Upper lobe of left lung (tissue), 4 donors: ENCODE measurements at regions not wholly inside any gene's neighbourhood (a gene's known extent, or its start where the extent isn't known, plus 50 kb on each side); places are given as distances from the start of the nearest gene placed in this dataset.

ENCODE experiments used
- POLR2A ChIP-seq, 4 donors: fragments of 450-650 bp; IDR thresholded peaks; one replicate each; pipeline ENCODE4 v1.5.1; 2016 to 2017; ENCODE audit warnings: antibody characterized with exemption in 4 of 4, mild to moderate bottlenecking in 2 of 4
- TF ChIP-seq, protein P1 (sequence below), 6 experiments: fragments of 450-650 bp in 4 of 6; fragments of 200-600 bp in 2 of 6; sonication (generic) in 2 of 6; IDR thresholded peaks; one replicate each; pipeline ENCODE4 v1.5.1; 2016 to 2019; ENCODE audit warnings: antibody characterized with exemption in 6 of 6

DNA sequence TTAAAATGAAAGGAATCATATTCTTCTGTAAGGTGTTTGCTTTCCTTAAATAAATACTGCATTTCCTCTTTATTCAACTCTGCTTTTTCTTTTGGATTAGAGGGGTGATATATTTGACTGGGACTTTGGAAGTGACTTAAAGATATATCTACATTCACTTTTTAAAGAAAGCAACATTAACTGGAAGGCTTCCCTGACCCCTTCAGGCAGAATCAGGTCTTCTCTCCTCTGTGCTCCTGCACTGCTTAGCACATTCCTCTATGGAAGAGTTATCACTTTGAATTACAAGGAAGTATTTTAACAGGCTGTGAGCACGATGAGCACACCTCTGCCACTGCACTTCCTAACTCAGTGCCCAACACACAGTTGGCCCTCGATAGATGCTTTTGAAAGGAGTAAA, 59.2 kb upstream of the POU3F2 start:
- TF ChIP-seq, protein P1, sequence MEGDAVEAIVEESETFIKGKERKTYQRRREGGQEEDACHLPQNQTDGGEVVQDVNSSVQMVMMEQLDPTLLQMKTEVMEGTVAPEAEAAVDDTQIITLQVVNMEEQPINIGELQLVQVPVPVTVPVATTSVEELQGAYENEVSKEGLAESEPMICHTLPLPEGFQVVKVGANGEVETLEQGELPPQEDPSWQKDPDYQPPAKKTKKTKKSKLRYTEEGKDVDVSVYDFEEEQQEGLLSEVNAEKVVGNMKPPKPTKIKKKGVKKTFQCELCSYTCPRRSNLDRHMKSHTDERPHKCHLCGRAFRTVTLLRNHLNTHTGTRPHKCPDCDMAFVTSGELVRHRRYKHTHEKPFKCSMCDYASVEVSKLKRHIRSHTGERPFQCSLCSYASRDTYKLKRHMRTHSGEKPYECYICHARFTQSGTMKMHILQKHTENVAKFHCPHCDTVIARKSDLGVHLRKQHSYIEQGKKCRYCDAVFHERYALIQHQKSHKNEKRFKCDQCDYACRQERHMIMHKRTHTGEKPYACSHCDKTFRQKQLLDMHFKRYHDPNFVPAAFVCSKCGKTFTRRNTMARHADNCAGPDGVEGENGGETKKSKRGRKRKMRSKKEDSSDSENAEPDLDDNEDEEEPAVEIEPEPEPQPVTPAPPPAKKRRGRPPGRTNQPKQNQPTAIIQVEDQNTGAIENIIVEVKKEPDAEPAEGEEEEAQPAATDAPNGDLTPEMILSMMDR (IDR thresholded peaks at IDR 0.05), result no peak
- no peak for TF ChIP-seq POLR2A (IDR thresholded peaks at IDR 0.05)
